SK-MEL-5 (cell line): ENCODE measurements at regions not wholly inside any gene's neighbourhood (a gene's known extent, or its start where the extent isn't known, plus 50 kb on each side); places are given as distances from the start of the nearest gene placed in this dataset.

Source experiments
- DNase-seq: peaks from one replicate; pipeline ENCODE4 v3.0.0-alpha.2; 2016; ENCODE audit warnings: low read depth, low spot score
- in situ Hi-C: cut with HindIII; loops from 2 replicates; pipeline ENCODE4 v1.10.0; 2016; ENCODE audit warnings: low sequenced_read_pairs, high pct_unique_total_duplicates, low pct_unique_long_range_greater_than_20kb

DNA sequence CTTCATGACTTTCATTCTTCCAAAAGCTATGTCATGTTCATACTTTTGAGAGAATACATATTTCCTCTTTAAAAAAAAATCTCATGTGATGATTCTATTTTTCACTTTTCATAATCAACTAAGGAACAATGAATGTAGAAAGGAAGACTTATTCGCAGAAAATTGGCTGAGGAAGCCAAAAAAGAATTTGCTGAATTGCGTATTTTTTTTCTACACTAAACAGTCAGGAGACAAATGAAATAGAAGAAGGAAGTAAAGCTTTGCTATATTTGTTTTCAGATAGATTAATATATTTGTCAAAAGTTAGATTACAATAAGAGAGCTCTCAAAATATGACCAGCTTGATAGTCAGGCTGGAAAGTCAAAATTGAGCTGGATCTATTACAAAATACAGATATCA, 504.2 kb downstream of the ANXA1 start:
- in situ Hi-C loops = no loop called here
- DNase-seq = no peak

DNA sequence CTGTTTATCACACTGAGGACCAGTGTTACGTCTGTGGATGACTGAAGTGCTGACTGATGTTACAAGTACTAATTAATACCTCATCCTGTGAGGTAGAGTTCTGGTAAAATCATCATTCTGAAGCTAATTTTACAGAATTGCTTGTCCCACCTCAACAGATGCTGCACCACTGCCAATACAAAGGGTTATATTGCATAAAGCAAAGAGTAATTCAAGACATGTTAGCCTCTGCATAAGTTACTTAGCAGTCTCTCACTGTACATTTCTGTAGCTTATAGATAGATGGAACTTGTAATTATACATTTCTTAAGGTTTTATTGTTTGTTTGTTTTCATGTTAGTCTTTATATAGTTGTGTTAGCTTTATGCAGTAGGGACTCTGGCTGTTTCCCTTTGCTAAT, 513.6 kb downstream of the ANXA1 start:
- in situ Hi-C loops = no loop called here

DNA sequence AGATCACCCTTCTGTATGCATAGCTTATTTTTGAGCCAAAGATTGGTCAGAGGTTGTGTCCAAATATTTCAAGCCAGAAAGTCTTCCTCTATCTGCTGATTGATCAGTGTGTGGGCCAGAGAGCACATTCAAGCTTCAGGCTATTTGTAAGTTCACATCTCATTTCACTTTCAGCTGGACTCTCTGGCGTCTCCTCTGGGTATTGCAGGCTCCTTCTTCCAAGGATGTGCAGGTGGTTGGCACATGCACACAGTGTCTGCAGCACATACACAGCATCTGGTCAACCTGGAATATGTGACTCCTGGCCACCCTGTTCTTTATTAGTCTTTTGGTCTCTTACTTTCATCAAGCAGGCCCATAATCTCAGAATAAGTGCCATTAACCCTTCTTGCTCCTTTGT, 516.1 kb downstream of the ANXA1 start:
- DNase-seq = peak; percentile 60
- in situ Hi-C loops = no loop called here

More for the DNA sequence above, 513.6 kb downstream of the ANXA1 start:
- DNase-seq = no peak

DNA sequence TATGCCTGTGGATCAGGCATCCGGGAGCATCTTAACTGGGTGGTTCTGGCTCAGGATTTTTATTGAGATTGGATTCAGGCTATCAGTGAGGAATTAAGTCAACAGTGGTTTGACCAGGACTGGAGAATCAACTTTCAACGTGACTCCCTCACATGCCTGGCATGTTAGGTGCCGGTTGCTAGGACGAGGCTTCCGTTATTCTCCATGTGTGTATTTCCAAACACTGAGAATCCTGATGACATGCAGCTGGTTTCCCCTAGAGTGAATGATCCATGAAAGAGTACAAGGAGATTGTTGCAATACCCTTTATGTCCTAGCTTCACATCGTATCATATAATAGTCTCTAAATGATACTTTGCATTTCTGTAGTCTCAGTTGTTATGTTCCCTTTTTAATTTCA, 529.2 kb downstream of the ANXA1 start:
- DNase-seq = peak; percentile 49
- in situ Hi-C loops = no loop called here

DNA sequence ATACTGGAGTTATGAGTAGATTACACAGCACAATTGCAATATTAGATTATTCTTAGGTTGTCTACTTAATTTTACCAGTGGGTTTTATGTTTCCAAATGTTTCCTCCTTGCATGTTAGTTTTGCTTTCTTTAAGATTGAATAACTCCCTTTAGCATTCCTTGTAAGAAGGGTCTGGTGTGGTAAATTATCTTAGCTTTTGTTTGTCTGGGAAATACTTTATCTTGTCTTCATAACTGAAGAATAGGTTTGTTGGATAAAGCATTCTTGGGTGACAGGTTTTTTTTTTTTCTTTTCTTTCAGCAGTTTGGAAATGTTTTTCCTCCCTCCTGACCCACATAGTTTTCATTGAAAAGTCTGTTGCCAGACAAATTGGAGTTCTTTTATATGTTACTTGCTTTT, 531.1 kb downstream of the ANXA1 start:
- in situ Hi-C loops = no loop called here

DNA sequence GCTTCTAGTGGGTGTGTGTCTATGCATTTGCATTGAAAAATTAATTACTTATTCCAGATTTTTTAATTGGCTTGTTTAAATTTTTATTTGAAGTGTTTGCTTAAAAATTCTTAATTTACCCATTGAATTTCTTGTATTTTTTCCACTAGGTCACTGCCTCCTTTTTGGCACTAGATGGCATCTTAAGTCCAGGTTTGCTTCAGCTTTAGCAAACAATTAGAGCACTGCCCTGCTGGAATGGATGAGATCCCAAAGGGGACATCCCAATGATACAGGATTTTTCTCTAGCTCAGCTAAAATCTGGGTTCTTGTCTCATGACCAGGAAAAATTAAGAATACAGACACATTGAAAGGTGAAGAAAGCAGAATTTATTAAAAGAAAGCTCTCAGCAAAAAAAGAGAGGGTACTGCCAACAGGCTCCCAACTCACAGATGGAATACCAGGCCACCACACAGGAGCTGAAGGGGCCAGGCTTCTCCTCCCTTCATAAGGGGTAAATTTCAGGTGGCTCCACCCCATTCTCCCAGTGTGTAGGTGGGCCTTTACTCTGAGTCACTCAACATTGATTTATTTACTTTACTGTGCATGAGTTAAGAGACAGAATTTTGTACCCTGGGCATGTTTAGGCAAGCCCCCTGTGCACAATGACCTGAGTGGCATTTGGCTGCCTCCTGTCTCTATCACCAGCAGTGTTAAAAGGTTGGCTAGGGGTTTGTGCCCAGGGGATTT, 532.4 kb downstream of the ANXA1 start:
- in situ Hi-C loops = no loop called here
- peak; percentile 74 for DNase-seq

More for the DNA sequence above, 531.1 kb downstream of the ANXA1 start:
- DNase-seq = no peak

DNA sequence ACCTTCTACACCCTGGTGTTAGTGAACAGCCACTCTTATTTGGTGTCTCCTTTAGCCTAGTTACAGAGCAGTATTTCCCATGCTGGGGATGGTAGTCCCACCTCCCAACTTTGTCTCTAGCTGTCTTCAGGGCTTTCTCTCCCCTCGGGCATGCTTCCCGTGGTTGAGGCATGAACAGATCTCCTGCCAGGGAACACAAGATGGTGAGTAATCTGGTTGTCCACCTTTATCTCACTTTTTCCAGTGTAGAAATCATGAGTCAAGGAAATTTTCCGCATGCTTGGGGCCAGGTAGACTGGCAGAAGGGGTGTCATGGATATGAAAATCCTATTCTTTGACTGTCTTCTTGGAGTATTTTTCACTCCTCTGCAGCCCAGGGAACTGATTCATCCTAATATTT, 532.9 kb downstream of the ANXA1 start:
- no peak for DNase-seq
- in situ Hi-C loops = no loop called here

DNA sequence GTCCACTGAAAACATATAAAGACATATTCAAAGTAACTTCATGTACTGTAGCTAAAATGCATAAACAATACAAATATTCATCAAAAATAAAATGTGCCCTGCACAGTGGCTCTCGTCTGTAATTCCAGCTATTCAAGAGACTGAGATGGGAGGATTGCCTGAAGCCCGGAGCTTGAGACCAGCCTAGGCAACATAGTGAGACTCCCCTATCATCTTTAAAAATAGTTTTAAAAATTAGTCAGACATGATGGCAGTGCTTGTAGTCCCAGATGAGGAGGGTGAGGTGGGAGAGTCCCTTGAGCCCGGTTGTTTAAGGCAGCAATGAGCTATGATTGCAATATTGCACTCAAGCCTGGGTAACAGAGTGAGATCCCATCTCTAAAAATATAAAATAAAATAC, 534.1 kb downstream of the ANXA1 start:
- in situ Hi-C loops = no loop called here
- DNase-seq = no peak

DNA sequence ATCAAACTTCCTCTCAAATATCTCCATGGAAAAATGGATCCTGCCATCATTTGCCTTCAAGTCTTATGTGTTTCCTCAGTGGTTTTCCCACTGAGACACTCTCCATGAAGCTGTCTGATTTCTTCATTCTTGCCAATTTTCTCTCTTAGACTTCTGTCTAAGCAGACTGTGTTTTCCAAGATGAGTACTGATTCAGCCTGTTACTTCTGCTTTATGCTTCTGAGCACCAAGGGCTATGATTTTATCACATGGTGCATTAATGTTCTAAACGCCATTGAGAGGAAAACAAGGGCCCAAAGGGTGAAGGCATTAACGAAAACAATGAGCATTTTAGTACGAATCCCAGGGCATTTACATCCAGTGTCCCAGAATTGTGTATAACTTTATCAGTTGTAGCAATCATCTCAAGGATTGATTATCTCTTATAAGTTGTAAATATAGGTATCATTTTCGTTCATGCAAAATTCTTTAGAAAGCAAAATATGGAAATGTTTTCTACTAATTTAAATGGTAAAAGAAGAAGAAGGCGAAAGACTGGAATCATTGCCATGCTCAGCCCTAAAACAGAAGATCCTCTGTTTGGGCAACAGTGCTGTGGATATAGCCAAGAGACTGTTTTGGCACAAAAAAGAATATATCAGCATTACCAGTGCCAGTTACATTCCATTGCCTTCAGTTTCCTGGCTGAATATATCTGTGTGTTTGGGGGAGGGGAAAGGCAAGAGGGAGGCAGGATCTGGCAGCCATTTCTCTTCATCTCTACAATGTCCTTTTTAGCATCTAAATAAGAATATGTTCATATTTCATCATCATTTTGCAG, 537.6 kb downstream of the ANXA1 start:
- DNase-seq = peak; percentile 74
- in situ Hi-C loops = no loop called here

DNA sequence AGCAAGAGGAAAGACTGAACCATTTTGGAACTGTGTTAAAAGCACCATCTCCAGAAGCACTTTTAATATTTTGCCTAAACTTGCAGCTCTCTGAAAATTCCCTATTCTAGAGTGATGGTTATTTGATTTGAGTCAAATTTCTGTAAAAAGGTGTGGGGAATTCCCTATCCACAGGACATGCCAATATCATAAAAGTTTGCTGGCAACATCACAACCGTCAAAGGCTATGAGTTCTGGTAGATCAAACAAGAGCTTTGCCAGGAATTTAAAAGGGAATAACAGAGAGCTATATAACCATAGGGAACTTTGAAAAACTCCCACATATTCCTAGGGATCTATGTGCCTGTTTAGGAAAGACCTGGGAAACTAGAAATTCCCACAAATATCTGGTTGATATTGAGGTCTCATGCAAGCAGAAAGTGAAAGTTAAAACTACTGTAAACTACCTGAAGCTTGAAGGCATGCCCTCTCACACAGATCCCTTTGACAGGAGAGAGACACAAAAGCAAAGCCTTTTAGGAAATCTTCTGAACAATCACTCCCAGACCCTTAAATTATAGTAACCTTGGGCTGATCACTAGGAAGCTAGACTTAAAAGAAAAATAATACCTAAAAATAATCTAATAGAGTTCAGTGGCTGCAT, 549.9 kb downstream of the ANXA1 start:
- in situ Hi-C loops = no loop called here
- no peak for DNase-seq

DNA sequence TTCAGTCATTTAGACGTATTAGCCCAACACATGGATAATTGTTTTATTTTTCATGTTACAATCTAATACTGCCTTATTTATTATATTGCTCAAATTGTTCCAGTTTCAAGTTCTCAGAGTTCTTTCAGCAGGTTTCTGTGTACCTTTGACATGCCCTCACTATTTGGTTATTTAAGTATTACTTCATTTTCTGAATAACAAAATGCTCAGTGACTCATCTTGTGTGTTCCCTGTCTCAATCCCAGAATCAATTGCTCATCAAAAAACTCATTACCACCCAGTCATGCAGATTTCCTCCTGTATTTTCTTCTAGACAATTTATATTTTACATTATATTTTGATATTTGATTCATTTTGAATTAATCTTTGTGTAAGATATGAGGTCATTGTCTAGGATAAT, 562.6 kb downstream of the ANXA1 start:
- in situ Hi-C loops = no loop called here
- DNase-seq = no peak

DNA sequence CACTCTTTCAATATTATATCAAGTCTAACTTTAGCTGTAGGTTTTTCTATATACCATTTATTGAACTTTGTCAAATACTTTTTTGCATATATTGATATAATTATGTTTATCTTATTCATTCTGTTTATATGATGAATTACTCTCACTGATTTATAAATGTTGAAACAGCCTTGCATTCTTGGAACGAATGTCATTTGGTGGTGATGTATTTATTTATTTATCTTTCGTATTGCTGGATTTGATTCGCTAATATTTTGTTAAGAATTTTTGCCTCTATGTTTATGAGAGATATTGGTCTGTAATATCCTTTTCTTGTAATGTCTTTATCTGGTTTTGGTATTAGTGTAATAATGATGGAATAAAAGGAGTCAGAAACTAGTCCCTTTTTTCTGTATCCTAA, 563.9 kb downstream of the ANXA1 start:
- DNase-seq = no peak
- in situ Hi-C loops = no loop called here

DNA sequence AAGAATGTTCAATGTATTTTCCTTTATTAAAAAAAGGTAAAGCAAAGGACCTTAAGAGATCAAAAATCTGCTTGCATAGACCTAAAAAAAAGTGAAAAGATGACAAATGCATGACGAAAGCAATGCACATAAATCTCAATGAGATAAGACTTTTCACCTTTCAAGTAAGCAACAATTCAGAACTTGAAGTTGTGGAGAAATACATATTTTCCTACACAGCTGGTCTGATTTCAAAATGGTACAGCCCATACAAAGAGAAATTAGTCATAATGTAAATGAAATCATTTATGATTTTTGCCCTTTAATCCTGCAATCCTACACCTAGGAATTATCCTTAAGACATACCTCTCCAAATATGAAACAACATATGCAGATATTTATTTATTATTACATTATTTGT, 568.0 kb downstream of the ANXA1 start:
- in situ Hi-C loops = no loop called here
- DNase-seq = no peak

DNA sequence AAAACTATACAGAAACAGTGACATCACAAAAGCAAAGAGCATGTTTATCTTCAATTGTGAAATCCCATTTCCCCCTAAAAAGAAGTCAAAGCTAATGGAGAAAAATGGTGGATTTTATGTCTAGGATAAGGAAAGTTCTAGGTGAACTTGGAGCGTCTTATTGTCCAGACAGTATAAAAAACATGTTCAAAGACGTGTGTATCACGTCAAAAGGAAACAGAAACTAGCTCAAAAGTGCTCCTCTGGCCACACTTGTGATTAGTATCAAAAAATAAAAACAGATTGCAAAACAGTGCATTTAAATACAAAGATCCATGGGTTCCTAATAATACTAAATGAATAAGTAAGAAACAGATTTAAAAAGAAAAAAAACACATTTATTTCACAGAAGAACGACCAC, 568.9 kb downstream of the ANXA1 start:
- in situ Hi-C loops = no loop called here
- DNase-seq = no peak

DNA sequence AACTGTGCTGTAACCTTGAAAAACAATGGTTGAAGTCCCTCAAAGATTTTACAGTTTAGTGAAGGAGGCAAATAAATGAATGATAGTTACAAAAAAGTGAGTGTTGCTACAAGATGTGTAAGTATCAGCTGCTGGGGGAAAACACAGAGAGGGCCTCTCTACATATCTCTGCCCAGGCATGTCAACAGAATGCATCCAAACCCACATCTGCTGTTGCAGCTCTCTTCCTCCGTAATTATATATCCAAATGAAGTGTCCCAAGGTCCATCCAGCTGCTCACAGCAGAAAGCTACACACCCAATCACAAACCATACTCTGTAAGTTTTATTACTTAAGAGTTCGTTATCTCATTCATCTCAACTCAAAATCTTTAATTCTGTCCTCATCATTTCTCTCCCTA, 584.6 kb downstream of the ANXA1 start:
- in situ Hi-C loops = no loop called here
- DNase-seq = no peak

DNA sequence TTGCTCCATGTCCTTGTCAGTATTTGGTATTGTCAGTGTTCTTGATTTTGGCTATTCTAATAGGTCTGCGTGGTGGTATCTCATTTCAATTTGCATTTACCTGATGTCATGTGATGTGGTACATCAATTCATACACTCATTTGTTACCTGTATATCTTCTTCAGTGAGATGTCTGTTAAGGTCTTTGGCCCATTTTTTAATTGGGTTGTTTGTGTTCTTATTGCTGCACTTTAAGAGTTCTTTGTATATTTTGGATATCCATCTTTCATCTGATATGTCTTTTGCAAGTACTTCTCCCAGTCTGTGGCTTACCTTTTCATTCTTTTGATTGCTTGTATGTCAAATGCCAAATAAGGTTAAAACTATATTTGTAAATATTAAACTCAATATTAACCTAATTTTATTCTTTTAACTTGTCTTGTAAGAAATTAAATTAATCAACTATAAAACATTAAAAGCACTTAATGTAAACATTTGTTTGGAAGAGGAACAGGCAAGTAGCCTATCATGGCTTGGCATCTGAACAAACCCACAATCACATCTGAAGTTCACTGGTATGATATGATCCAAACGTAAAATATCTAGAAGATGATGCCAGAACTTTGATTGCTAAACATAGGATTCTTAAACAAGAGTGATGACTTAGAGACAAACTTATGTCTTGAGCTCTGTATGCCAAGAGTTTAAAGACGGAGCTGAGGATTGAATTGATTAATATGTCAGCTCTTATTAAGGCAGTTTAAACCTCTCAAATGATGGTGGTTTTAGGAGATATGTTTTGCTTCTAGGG, 587.3 kb downstream of the ANXA1 start:
- in situ Hi-C loops = no loop called here
- no peak for DNase-seq

DNA sequence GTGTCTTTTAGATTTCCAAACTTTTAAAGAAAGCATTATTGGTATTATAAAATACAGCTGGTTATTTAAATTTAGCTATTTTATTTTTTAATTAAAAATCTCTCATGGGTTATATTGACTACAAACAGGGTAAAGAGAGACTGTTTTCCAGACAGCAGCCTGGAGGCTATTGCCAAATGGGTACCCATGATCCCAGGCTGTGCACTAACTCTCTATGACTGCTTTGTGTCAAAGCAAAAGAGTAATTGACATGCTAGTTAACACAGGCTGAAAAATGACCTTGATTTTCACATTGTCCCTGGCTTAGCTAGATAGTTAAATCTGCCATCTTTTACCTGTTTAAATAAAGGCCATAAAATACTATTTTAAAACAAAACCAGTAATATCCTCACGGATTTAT, 589.7 kb downstream of the ANXA1 start:
- in situ Hi-C loops = no loop called here

DNA sequence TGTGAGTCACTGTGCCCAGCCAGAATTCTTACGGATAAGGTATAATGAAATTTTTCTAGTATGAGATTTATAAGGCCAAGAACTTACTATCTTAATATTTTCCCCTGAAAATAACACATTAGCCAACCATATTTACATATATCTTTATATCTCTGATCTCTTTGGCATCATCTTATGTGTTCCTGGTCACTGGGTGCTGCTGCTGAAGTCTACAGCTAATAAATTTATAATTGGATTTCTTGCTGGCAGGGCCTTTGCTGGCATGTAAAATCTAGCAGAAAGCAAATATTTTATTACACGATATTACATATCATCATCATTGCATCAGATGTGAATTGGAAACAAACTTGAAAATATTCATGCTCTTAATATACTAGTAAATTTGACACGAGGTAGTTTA, 590.7 kb downstream of the ANXA1 start:
- in situ Hi-C loops = no loop called here
- DNase-seq = no peak

More for the DNA sequence above, 589.7 kb downstream of the ANXA1 start:
- DNase-seq = peak; percentile 50
